ENCODE measurements at regions not wholly inside any gene's neighbourhood (a gene's known extent, or its start where the extent isn't known, plus 50 kb on each side); places are given as distances from the start of the nearest gene placed in this dataset.
"Not testable (repeated sequence)": the region's sequence is repeated elsewhere in the genome, so short reads cannot be mapped to it uniquely, and the experiment has no call there.

- DNase-seq (ENCODE audit: low read depth), result no peak
Observed at GRCh38 chr5:144004146-144004545, 166.3 kb downstream of the YIPF5 start.

GRCh38 chr5:144004751-144005150, 165.7 kb downstream of the YIPF5 start:
- DNase-seq (ENCODE audit: low read depth), result no peak

- no peak for DNase-seq (ENCODE audit: low read depth)
Observed at GRCh38 chr5:144009116-144009515, 161.3 kb downstream of the YIPF5 start.

GRCh38 chr5:144011388-144011787, 159.1 kb downstream of the YIPF5 start:
- DNase-seq (ENCODE audit: low read depth), result no peak

GRCh38 chr5:144013816-144014215, 156.6 kb downstream of the YIPF5 start:
- no peak for DNase-seq (ENCODE audit: low read depth)

- DNase-seq (ENCODE audit: low read depth), result peak; percentile 83
Observed at GRCh38 chr5:144015961-144016360, 154.5 kb downstream of the YIPF5 start.

- DNase-seq (ENCODE audit: low read depth), result no peak
Observed at GRCh38 chr5:144017119-144017518, 153.3 kb downstream of the YIPF5 start.

GRCh38 chr5:144017631-144018030, 152.8 kb downstream of the YIPF5 start:
- DNase-seq (ENCODE audit: low read depth), result no peak

- no peak for DNase-seq (ENCODE audit: low read depth)
Observed at GRCh38 chr5:144024090-144024489, 146.4 kb downstream of the YIPF5 start.

- DNase-seq (ENCODE audit: low read depth), result peak; percentile 13
Observed at GRCh38 chr5:144024545-144024944, 145.9 kb downstream of the YIPF5 start.

GRCh38 chr5:144026286-144026685, 144.2 kb downstream of the YIPF5 start:
- DNase-seq (ENCODE audit: low read depth), result no peak

- peak; percentile 19 for DNase-seq (ENCODE audit: low read depth)
Observed at GRCh38 chr5:144028058-144028457, 142.4 kb downstream of the YIPF5 start.

GRCh38 chr5:144028636-144029035, 141.8 kb downstream of the YIPF5 start:
- DNase-seq (ENCODE audit: low read depth), result peak; percentile 21

GRCh38 chr5:144030904-144031303, 139.6 kb downstream of the YIPF5 start:
- DNase-seq (ENCODE audit: low read depth), result no peak

GRCh38 chr5:144032375-144032774, 138.1 kb downstream of the YIPF5 start:
- DNase-seq (ENCODE audit: low read depth), result no peak

GRCh38 chr5:144033486-144033885, 137.0 kb downstream of the YIPF5 start:
- DNase-seq (ENCODE audit: low read depth), result no peak

- DNase-seq (ENCODE audit: low read depth), result no peak
Observed at GRCh38 chr5:144035046-144035740, 135.3 kb downstream of the YIPF5 start.

- DNase-seq (ENCODE audit: low read depth), result no peak
Observed at GRCh38 chr5:144036476-144036875, 134.0 kb downstream of the YIPF5 start.

GRCh38 chr5:144040615-144041305, 129.7 kb downstream of the YIPF5 start:
- no peak for DNase-seq (ENCODE audit: low read depth)

- no peak for DNase-seq (ENCODE audit: low read depth)
Observed at GRCh38 chr5:144042156-144042555, 128.3 kb downstream of the YIPF5 start.

GRCh38 chr5:144048259-144048856, 122.1 kb downstream of the YIPF5 start:
- no peak for DNase-seq (ENCODE audit: low read depth)

- not testable (repeated sequence) for DNase-seq (ENCODE audit: low read depth)
Observed at GRCh38 chr5:144055391-144055790, 115.1 kb downstream of the YIPF5 start.

GRCh38 chr5:144060091-144060490, 110.4 kb downstream of the YIPF5 start:
- not testable (repeated sequence) for DNase-seq (ENCODE audit: low read depth)

Data from renal cortical epithelial cell (primary cell).